ENCODE measurements at regions not wholly inside any gene's neighbourhood (a gene's known extent, or its start where the extent isn't known, plus 50 kb on each side); places are given as distances from the start of the nearest gene placed in this dataset.
A peak's percentile ranks its signal among the peaks of the same experiment; 100 is the strongest.

DNA sequence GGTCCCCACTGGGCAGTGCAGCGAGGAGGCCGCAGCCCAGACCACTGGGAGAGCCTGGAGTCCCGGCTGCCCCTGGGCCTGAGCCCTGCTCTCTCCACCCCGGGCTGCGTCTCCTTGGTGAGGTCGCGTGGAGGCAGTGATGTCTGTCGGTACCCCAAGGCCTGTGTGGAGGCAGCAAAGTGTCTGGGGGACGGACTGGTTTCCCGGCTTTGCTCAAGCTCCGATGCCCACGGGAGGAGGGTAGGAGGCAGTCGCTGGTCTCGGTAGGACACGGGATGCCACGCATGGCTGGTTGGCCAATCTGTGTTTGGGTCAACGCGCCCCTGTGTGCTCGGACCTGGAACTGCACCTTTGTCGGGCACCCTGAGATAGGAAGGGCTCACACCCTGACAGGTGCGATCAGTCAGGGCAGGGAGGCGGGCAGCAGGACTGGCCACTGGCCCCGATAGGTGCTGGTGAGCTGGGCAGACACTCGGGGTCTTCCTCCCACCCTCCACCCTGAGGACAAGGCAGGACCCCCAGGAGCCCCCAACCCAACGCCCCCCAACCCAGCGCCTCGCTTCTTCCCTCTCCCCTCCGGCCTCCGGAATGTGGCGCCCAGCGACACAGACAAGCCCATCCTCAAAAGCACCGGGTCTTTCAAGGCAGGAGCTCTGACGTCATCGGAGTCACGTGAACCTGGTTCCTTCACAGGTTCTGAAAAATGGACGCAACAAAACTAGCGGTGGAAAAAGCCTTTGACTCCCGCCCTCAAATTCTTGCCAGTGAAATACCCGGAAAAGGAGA lies 288.6 kb downstream of the NDUFA10 start:
- no peak for DNase-seq (ENCODE audit: low read depth)
- no peak for TF ChIP-seq CTCF (conservative IDR thresholded peaks at IDR 0.05; ENCODE audit: low read length)
- H3K4me3 ChIP-seq (ENCODE audit: low read length), result no peak overlapping the region

GRCh38 chr2:239735829-239736357 lies 289.2 kb downstream of the NDUFA10 start:
- no peak for DNase-seq (ENCODE audit: low read depth)
- no peak overlapping the region for H3K4me3 ChIP-seq (ENCODE audit: low read length)
- no peak for TF ChIP-seq CTCF (conservative IDR thresholded peaks at IDR 0.05; ENCODE audit: low read length)

DNA sequence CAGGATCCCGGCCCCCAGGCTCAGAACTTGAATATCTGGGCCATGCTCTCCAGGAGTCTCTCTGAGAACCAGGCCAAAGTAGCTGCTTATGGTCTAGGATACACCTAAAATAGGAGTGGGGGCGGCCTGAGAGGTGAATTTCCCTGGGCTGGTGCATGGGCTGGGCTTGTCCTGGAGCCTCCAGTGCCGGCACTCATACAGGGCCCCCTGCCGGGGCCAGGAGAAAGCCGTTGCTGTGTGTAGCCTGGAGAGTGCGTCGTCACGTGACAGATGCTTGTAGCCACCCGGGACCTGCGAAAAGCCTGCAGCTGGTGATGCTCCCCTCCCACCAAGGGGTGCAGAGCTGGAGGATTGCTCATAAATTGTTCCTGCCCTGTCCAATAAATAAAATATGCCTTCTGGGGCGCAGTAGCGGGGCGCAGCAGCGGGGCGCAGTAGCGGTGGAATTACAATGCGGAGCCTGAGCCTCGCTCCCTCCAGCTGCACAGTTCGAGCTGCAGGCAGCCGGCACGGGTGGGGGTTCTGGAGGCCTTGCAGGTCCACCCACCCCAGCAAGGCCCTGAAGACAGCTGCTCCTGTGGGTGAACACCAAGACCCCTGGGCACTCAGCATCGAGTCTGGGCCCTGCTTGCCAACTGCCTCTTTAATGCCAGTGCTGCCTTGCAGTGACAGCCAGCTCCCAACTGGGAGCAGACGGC lies 289.9 kb downstream of the NDUFA10 start:
- TF ChIP-seq CTCF (conservative IDR thresholded peaks at IDR 0.05; ENCODE audit: low read length), result peak; percentile 34
- DNase-seq (ENCODE audit: low read depth), result peak; percentile 6
- no peak overlapping the region for H3K4me3 ChIP-seq (ENCODE audit: low read length)

- no peak for DNase-seq (ENCODE audit: low read depth)
These were observed 290.6 kb downstream of the NDUFA10 start for GRCh38 chr2:239734436-239735005.

GRCh38 chr2:239732666-239733010 lies 292.5 kb downstream of the NDUFA10 start:
- no peak for TF ChIP-seq CTCF (conservative IDR thresholded peaks at IDR 0.05; ENCODE audit: low read length)
- no peak overlapping the region for H3K4me3 ChIP-seq (ENCODE audit: low read length)
- DNase-seq (ENCODE audit: low read depth), result no peak

More at GRCh38 chr2:239734436-239735005, 290.6 kb downstream of the NDUFA10 start:
- no peak for TF ChIP-seq CTCF (conservative IDR thresholded peaks at IDR 0.05; ENCODE audit: low read length)
- no peak overlapping the region for H3K4me3 ChIP-seq (ENCODE audit: low read length)

DNA sequence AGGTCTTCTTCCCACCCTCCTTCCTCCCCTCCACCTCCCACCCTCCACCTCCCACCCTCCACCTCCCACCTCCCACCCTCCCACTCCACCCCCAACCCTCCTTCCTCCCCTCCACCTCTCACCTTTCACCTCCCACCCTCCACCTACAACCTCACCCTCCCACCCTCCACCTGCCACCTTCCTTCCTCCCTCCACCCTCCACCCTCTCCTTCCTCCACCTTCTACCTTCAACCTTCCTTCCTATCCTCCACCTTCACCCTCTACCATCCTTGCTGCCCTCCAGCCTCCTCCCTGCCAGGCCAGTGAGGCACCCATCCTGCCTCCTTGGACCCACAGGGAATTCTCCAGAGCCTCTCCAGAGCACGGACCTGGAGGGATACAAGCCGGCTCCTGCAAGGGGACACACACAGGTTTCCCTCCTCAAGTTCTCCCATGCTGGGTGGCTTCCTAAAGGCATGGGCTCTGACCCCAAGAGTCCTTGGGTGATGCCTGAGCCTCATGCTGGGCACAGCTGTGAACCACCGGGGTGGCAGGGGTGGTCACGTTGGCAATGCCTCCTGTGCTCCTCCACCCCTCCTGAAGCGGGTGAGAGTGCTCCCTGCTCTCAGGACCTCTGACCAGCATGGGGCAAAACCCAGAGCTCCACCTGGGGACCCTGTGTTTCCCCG lies 293.0 kb downstream of the NDUFA10 start:
- H3K4me3 ChIP-seq (ENCODE audit: low read length), result no peak overlapping the region
- TF ChIP-seq CTCF (conservative IDR thresholded peaks at IDR 0.05; ENCODE audit: low read length), result no peak
- DNase-seq (ENCODE audit: low read depth), result no peak
